Endodermal cell (in vitro differentiated cells): ENCODE measurements at regions not wholly inside any gene's neighbourhood (a gene's known extent, or its start where the extent isn't known, plus 50 kb on each side); places are given as distances from the start of the nearest gene placed in this dataset.
A peak's percentile ranks its signal among the peaks of the same experiment; 100 is the strongest.

Source experiments
- DNase-seq: peaks from one replicate; pipeline ENCODE4 v3.0.0-alpha.2; 2017
- H3K27ac ChIP-seq: 2 replicates; pipeline ENCODE4 v1.5.1; 2013; ENCODE audit warnings: mild to moderate bottlenecking, low read depth, low read length, moderate library complexity
- H3K27me3 ChIP-seq: 2 replicates; pipeline ENCODE4 v1.6.1; 2013; ENCODE audit warnings: mild to moderate bottlenecking, low read length, moderate library complexity; ENCODE audit not compliant: insufficient read depth, control insufficient read depth, poor library complexity, severe bottlenecking
- H3K36me3 ChIP-seq: 2 replicates; pipeline ENCODE4 v1.7.0; 2013; ENCODE audit warnings: mild to moderate bottlenecking, low read length, moderate library complexity; ENCODE audit not compliant: control insufficient read depth, insufficient read depth
- H3K4me1 ChIP-seq: one replicate; pipeline ENCODE4 v1.7.0; 2013; ENCODE audit warnings: low read length; ENCODE audit not compliant: control insufficient read depth, insufficient read depth
- H3K4me3 ChIP-seq: 2 replicates; pipeline ENCODE4 v1.5.1; 2013; ENCODE audit warnings: mild to moderate bottlenecking, low read length, moderate library complexity
- H3K9ac ChIP-seq: 2 replicates; pipeline ENCODE4 v1.6.1; 2013; ENCODE audit warnings: mild to moderate bottlenecking, low read length, moderate library complexity; ENCODE audit not compliant: poor library complexity, severe bottlenecking; ENCODE audit errors: extremely low read depth
- H3K9me3 ChIP-seq: 2 replicates; pipeline ENCODE4 v1.6.1; 2013; ENCODE audit warnings: mild to moderate bottlenecking, low read length, moderate library complexity; ENCODE audit not compliant: control insufficient read depth
- H3K27ac Mint-ChIP-seq: 2 replicates; pipeline ENCODE4 v1.8.0; 2020; ENCODE audit warnings: mixed read lengths
- H3K27me3 Mint-ChIP-seq: 2 replicates; pipeline ENCODE4 v1.8.0; 2021; ENCODE audit warnings: mild to moderate bottlenecking, mixed read lengths; ENCODE audit not compliant: insufficient read depth
- H3K36me3 Mint-ChIP-seq: 2 replicates; pipeline ENCODE4 v1.8.0; 2020; ENCODE audit warnings: low read depth, mixed read lengths
- H3K4me1 Mint-ChIP-seq: 2 replicates; pipeline ENCODE4 v1.8.0; 2020; ENCODE audit warnings: mixed read lengths
- H3K4me3 Mint-ChIP-seq: 2 replicates; pipeline ENCODE4 v1.8.0; 2020; ENCODE audit warnings: mild to moderate bottlenecking, moderate library complexity, mixed read lengths
- H3K9me3 Mint-ChIP-seq: 2 replicates; pipeline ENCODE4 v1.8.0; 2020; ENCODE audit warnings: mild to moderate bottlenecking, mixed read lengths
- WGBS, 2 experiments: methylation state at CpG; one replicate each; pipeline versions ENCODE4 v1.1.5 to v1.1.7; 2013; ENCODE audit warnings: missing lambda C conversion rate in 2 of 2, mixed read lengths in 1 of 2; ENCODE audit not compliant: insufficient coverage in 1 of 2, insufficient read length in 1 of 2; 5-methylcytosine and 5-hydroxymethylcytosine counted together
- TF ChIP-seq, protein P1 (sequence below): fragments of 200-600 bp; sonication (generic); conservative IDR thresholded peaks from 2 replicates; pipeline ENCODE4 v1.5.0; 2021; ENCODE audit warnings: antibody characterized with exemption, mild to moderate bottlenecking

DNA sequence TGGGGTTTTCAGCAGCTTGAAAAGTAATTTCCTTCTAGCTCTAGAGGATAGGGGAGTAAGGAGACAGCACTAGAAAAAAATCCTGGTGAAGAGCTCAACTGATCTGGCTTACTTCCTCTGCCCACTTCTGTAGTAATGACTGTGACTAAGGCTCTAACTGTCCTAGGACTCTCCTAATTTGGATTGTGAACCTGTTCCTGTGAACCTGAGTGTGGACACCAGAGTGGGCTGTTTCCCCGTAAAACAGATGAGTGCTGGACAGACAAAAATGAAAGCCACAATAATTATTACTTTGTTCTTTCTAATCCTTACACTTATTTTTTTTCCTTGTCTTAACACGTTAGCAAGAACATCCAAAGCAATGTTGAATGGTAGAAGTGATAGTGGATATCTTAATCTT, 154.1 kb downstream of the AASDHPPT start:
- WGBS, 2 experiments, result 97 to 100% methylated on average over 2 of the region's 2 CpGs
- peaks cover 16% of the 10 kb centered on the region for H3K9me3 ChIP-seq
- H3K4me1 ChIP-seq, result no peaks in the 10 kb centered on the region
- Mint-ChIP-seq H3K27ac (no peak overlapping the region), H3K36me3 (no peaks in the 10 kb centered on the region), H3K4me3 (no peak overlapping the region), H3K9me3 (peaks cover 15% of the 10 kb centered on the region), H3K4me1 (no peaks in the 10 kb centered on the region), H3K27me3 (no peaks in the 10 kb centered on the region)
- H3K27me3 ChIP-seq, result no peaks in the 10 kb centered on the region
- peak; percentile 45 for DNase-seq
- no peak overlapping the region for H3K4me3 ChIP-seq
- H3K27ac ChIP-seq, result no peak overlapping the region
- TF ChIP-seq, protein P1, sequence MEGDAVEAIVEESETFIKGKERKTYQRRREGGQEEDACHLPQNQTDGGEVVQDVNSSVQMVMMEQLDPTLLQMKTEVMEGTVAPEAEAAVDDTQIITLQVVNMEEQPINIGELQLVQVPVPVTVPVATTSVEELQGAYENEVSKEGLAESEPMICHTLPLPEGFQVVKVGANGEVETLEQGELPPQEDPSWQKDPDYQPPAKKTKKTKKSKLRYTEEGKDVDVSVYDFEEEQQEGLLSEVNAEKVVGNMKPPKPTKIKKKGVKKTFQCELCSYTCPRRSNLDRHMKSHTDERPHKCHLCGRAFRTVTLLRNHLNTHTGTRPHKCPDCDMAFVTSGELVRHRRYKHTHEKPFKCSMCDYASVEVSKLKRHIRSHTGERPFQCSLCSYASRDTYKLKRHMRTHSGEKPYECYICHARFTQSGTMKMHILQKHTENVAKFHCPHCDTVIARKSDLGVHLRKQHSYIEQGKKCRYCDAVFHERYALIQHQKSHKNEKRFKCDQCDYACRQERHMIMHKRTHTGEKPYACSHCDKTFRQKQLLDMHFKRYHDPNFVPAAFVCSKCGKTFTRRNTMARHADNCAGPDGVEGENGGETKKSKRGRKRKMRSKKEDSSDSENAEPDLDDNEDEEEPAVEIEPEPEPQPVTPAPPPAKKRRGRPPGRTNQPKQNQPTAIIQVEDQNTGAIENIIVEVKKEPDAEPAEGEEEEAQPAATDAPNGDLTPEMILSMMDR, result no peak
- no peaks in the 10 kb centered on the region for H3K36me3 ChIP-seq
- no peak overlapping the region for H3K9ac ChIP-seq

DNA sequence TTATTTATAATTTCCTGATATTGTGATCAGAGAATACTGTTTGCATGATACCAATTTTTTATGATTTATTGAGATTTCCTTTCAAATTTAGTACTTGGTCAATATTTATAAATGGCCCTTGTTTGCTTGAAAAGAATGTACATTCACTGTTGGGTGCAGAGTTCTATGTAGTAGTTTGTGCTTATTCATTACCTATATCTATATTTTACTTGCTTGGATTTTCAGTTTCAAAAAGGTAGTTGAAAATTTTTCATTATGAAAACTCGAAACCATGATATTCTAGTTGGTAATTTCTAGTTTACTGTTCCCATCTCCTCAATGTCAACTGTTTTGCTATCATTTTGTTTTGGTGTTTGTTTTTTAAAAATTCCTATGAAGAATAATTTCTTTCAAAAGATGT, 155.7 kb downstream of the AASDHPPT start:
- Histone ChIP-seq H3K27ac (no peak overlapping the region), H3K9me3 (peaks cover 16% of the 10 kb centered on the region), H3K27me3 (no peaks in the 10 kb centered on the region), H3K4me1 (no peaks in the 10 kb centered on the region), H3K4me3 (no peak overlapping the region), H3K9ac (no peak overlapping the region), H3K36me3 (no peaks in the 10 kb centered on the region)
- TF ChIP-seq, protein P1, result no peak
- Mint-ChIP-seq H3K4me3 (no peak overlapping the region), H3K9me3 (peaks cover 15% of the 10 kb centered on the region), H3K36me3 (no peaks in the 10 kb centered on the region), H3K4me1 (no peaks in the 10 kb centered on the region), H3K27me3 (no peaks in the 10 kb centered on the region), H3K27ac (no peak overlapping the region)
- 100% methylated on average over 1 of the region's 1 CpG; no CpG with 5 or more reads in 1 of the 2 experiments for WGBS, 2 experiments
- no peak for DNase-seq

DNA sequence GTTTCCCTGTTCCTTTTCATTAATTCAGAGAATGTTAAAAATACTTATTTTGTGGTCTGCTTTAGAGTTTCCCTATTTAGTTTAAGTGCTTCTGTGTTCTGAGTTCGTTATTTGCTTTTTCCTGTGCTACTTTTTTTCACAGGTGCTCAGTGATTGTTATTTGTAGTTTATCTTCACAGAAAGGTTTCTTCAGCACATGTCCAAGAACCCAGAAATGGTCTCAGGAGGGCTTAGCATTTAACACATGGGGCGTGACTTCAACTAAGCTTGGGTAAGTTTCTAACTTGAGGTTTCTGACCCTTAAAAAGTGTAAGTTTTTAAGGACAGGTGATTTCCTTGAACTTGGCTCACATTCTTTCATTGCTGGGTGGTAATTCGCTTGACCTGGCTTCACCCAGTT, 157.3 kb downstream of the AASDHPPT start:
- no peak overlapping the region for H3K27ac Mint-ChIP-seq
- Histone ChIP-seq H3K36me3 (no peaks in the 10 kb centered on the region), H3K4me1 (no peaks in the 10 kb centered on the region), H3K27ac (no peak overlapping the region), H3K4me3 (no peak overlapping the region), H3K9me3 (peaks cover 15% of the 10 kb centered on the region), H3K9ac (no peak overlapping the region), H3K27me3 (no peaks in the 10 kb centered on the region)
- TF ChIP-seq, protein P1, result no peak
- H3K36me3 Mint-ChIP-seq, result no peaks in the 10 kb centered on the region
- H3K9me3 Mint-ChIP-seq, result peaks cover 12% of the 10 kb centered on the region
- H3K4me1 Mint-ChIP-seq, result no peaks in the 10 kb centered on the region
- no peak for DNase-seq
- WGBS, 2 experiments, result 90% methylated on average over 3 of the region's 3 CpGs
- H3K27me3 Mint-ChIP-seq, result no peaks in the 10 kb centered on the region
- H3K4me3 Mint-ChIP-seq, result no peak overlapping the region
